Retina (tissue), 1 donor: ENCODE measurements at regions not wholly inside any gene's neighbourhood (a gene's known extent, or its start where the extent isn't known, plus 50 kb on each side); places are given as distances from the start of the nearest gene placed in this dataset.

ENCODE experiments used
- DNase-seq: peaks from one replicate; pipeline ENCODE4 v3.0.0-alpha.2; 2016

GRCh38 chr4:182174979-182175378 lies 68.2 kb upstream of the TENM3 start:
- DNase-seq = no peak

GRCh38 chr4:182175788-182176519 lies 67.2 kb upstream of the TENM3 start:
- DNase-seq = no peak

- no peak for DNase-seq
Observed at GRCh38 chr4:182177166-182177565, 66.0 kb upstream of the TENM3 start.

GRCh38 chr4:182179105-182179504 lies 64.1 kb upstream of the TENM3 start:
- DNase-seq = no peak

- DNase-seq = no peak
Observed at GRCh38 chr4:182179751-182180150, 63.5 kb upstream of the TENM3 start.

GRCh38 chr4:182185491-182185890 lies 57.7 kb upstream of the TENM3 start:
- DNase-seq = no peak

- DNase-seq = no peak
Observed at GRCh38 chr4:182187674-182188073, 55.5 kb upstream of the TENM3 start.

GRCh38 chr4:182188622-182189021 lies 54.6 kb upstream of the TENM3 start:
- DNase-seq = no peak

- DNase-seq = no peak
Observed at GRCh38 chr4:182189103-182189878, 53.9 kb upstream of the TENM3 start.

- no peak for DNase-seq
Observed at GRCh38 chr4:182190306-182190705, 52.9 kb upstream of the TENM3 start.

- DNase-seq = no peak
Observed at GRCh38 chr4:182192511-182193181, 50.6 kb upstream of the TENM3 start.

- DNase-seq = no peak
Observed at GRCh38 chr4:182193311-182193710, 49.9 kb upstream of the TENM3 start.
